ENCODE measurements at regions not wholly inside any gene's neighbourhood (a gene's known extent, or its start where the extent isn't known, plus 50 kb on each side); places are given as distances from the start of the nearest gene placed in this dataset.

DNA sequence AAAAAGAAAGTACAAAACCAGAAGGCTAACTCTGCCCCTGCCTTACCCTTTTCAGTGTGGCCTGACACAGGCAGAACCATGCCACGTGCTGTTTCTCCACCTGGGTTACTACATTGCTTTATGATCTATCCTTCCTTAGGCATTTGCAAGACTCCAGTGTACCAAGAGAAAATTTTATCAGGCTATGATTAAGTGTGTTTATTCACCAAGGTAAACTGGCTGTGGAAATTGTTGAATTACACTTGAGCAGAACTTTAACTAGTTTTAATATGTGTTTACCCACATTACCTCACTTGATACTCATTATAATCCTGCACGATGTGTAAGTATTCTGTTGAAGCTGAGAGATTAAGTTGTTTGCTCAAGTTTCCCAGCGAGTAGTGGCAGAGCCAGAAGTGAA is 129.7 kb upstream of the MYOCD start:
- Histone ChIP-seq H3K27me3 (no peaks in the 10 kb centered on the region), H3K9me3 (no peaks in the 10 kb centered on the region), H3K4me3 (no peak overlapping the region), H3K4me1 (no peaks in the 10 kb centered on the region), H3K36me3 (no peaks in the 10 kb centered on the region), H3K27ac (no peak overlapping the region)
- 30 to 49% methylated on average over 3 of the region's 3 CpGs for WGBS, 2 donors
- intact Hi-C loops (cut with DNase I), result no loop called here
- no peak for TF ChIP-seq POLR2A (IDR thresholded peaks at IDR 0.05)
- TF ChIP-seq, protein P1, sequence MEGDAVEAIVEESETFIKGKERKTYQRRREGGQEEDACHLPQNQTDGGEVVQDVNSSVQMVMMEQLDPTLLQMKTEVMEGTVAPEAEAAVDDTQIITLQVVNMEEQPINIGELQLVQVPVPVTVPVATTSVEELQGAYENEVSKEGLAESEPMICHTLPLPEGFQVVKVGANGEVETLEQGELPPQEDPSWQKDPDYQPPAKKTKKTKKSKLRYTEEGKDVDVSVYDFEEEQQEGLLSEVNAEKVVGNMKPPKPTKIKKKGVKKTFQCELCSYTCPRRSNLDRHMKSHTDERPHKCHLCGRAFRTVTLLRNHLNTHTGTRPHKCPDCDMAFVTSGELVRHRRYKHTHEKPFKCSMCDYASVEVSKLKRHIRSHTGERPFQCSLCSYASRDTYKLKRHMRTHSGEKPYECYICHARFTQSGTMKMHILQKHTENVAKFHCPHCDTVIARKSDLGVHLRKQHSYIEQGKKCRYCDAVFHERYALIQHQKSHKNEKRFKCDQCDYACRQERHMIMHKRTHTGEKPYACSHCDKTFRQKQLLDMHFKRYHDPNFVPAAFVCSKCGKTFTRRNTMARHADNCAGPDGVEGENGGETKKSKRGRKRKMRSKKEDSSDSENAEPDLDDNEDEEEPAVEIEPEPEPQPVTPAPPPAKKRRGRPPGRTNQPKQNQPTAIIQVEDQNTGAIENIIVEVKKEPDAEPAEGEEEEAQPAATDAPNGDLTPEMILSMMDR (IDR thresholded peaks at IDR 0.05), result no peak
- no peak for DNase-seq

DNA sequence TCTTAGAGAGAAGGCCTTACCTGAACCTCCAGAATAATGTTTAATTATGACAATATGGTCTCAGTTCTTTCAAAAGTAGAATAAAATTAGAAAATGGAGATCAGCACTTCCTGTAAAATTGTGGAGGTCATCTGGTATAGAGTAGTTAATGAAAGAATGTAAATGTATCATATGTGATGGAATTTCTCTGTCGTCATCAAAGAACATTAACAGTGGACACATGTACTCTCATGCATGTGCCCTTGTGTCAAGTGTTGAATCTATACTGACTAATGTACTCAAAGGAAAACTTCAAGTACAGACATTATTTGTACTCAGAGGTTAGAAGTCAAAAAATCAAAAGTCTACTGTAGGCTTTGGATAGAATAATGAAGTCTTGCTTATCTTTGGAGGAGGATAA is 129.2 kb upstream of the MYOCD start:
- no peaks in the 10 kb centered on the region for H3K4me1 ChIP-seq
- H3K9me3 ChIP-seq, result no peaks in the 10 kb centered on the region
- 42 to 57% methylated on average over 1 of the region's 1 CpG for WGBS, 2 donors
- H3K27ac ChIP-seq, result no peak overlapping the region
- no peak for TF ChIP-seq POLR2A (IDR thresholded peaks at IDR 0.05)
- TF ChIP-seq, protein P1 (IDR thresholded peaks at IDR 0.05), result no peak
- intact Hi-C loops (cut with DNase I), result no loop called here
- DNase-seq, result no peak
- H3K4me3 ChIP-seq, result no peak overlapping the region
- no peaks in the 10 kb centered on the region for H3K27me3 ChIP-seq
- no peaks in the 10 kb centered on the region for H3K36me3 ChIP-seq

DNA sequence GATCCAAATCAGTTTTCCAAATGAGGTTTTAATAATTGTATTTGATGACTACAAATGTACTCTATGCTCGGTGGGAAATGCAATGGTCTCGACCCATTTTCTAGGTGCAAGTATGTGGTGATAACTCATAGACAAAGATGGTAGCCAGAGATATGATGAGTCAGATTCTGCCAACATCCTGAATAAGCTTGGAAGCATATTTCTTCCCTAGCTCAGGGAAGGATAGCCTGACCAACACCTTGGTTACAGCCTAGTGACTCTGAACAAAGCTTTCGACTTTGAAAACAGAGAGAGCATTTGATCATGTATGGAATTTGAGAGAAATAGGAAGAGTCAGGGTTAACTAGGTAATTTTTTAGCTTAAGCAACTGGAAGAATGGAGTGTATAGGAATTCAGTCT is 128.3 kb upstream of the MYOCD start:
- 69 to 82% methylated on average over 3 of the region's 3 CpGs for whole genome bisulfite sequencing, 2 donors
- H3K27me3 ChIP-seq, result no peaks in the 10 kb centered on the region
- H3K27ac ChIP-seq, result no peak overlapping the region
- H3K4me3 ChIP-seq, result no peak overlapping the region
- no peak for TF ChIP-seq POLR2A (IDR thresholded peaks at IDR 0.05)
- TF ChIP-seq, protein P1 (IDR thresholded peaks at IDR 0.05), result no peak
- no peaks in the 10 kb centered on the region for H3K9me3 ChIP-seq
- no peaks in the 10 kb centered on the region for H3K36me3 ChIP-seq
- intact Hi-C loops (cut with DNase I), result no loop called here
- H3K4me1 ChIP-seq, result no peaks in the 10 kb centered on the region
- no peak for DNase-seq

DNA sequence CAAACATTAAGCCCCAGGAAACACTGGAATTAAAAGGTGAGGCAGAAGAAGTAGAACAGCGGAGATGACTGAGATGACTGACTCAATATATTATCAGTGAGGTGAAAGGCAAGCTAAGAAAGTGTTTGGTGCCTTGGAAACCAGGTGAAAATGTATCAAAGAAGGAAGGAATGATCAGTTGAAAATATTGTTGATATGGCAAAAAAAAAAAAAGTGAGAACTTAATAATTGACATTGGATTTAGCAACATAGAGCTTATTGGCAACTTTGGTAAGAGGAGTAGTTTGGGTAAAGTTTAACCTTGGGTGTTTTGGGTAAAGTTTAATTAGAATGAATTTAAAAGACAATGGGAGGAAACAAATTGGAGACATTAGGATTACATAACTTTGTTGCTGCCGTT is 127.7 kb upstream of the MYOCD start:
- H3K36me3 ChIP-seq, result no peaks in the 10 kb centered on the region
- H3K27ac ChIP-seq, result no peak overlapping the region
- H3K27me3 ChIP-seq, result no peaks in the 10 kb centered on the region
- no peaks in the 10 kb centered on the region for H3K4me1 ChIP-seq
- intact Hi-C loops (cut with DNase I), result no loop called here
- no peak for TF ChIP-seq POLR2A (IDR thresholded peaks at IDR 0.05)
- TF ChIP-seq, protein P1 (IDR thresholded peaks at IDR 0.05), result no peak
- no peak for DNase-seq
- no peaks in the 10 kb centered on the region for H3K9me3 ChIP-seq
- no peak overlapping the region for H3K4me3 ChIP-seq
- WGBS, 2 donors, result 60 to 73% methylated on average over 2 of the region's 2 CpGs

DNA sequence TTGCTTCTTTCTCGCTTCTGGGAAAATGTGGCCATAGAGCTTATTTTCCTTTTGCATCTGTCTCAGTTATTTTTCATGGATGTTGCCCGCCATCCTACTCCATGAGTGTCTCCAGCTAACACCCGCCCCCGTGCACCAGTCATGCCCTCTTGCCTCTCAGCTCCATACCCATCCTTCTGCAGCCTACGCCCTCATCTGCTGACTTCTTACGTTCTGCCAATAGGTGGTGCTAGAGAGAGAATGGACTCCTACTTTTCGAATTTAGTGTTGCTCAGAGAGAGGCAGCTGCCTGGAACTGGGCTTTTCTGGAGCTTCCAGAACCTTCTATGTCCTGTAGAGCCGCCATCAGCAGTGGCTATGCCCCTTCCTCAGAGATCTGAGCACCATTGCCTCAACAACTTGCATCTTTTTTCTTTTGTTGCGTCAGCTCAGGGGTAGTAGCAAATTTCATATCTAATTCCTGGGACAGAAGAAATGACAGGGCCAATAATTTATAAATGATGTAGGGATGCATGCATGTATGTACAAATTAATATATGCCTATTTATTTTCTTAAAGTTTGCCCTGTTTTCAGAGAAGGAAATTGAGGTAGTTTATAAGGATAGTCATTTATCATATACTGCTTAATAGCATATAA is 119.7 kb upstream of the MYOCD start:
- DNase-seq, result no peak

More for the DNA sequence above, 119.7 kb upstream of the MYOCD start:
- no peaks in the 10 kb centered on the region for H3K9me3 ChIP-seq
- no peak overlapping the region for H3K27ac ChIP-seq
- H3K27me3 ChIP-seq, result no peaks in the 10 kb centered on the region
- intact Hi-C loops (cut with DNase I), result no loop called here
- TF ChIP-seq POLR2A (IDR thresholded peaks at IDR 0.05), result no peak
- TF ChIP-seq, protein P1 (IDR thresholded peaks at IDR 0.05), result peak in 5 of 6 experiments; percentile 31 to 56 (median 49)
- no peaks in the 10 kb centered on the region for H3K36me3 ChIP-seq
- no peaks in the 10 kb centered on the region for H3K4me1 ChIP-seq
- 34 to 38% methylated on average over 8 to 9 of the region's 9 CpGs for WGBS, 2 donors
- no peak overlapping the region for H3K4me3 ChIP-seq
